WTC11 (cell line): ENCODE measurements at regions not wholly inside any gene's neighbourhood (a gene's known extent, or its start where the extent isn't known, plus 50 kb on each side); places are given as distances from the start of the nearest gene placed in this dataset.

Experiments
- ETV6 ChIP-seq: sonication (generic); formaldehyde crosslinking; IDR thresholded peaks from 2 replicates; pipeline ENCODE4 v1.8.1; 2022; ENCODE audit warnings: mild to moderate bottlenecking, missing genetic modification reagents
- NR2C2 ChIP-seq: sonication (generic); formaldehyde crosslinking; IDR thresholded peaks from 2 replicates; pipeline ENCODE4 v1.8.0; 2022; ENCODE audit warnings: mild to moderate bottlenecking, missing genetic modification reagents
- OVOL2 ChIP-seq: fragments of 250-450 bp; sonication (Bioruptor Pico); IDR thresholded peaks from 2 replicates; pipeline ENCODE4 v1.9.0; 2021; ENCODE audit warnings: mild to moderate bottlenecking, borderline replicate concordance
- ZNF138 ChIP-seq: sonication (generic); formaldehyde crosslinking; conservative IDR thresholded peaks from 2 replicates; pipeline ENCODE4 v1.8.1; 2022; ENCODE audit warnings: mild to moderate bottlenecking, moderate library complexity, missing genetic modification reagents
- ZNF232 ChIP-seq: sonication (generic); formaldehyde crosslinking; IDR thresholded peaks from 2 replicates; pipeline ENCODE4 v1.8.0; 2022; ENCODE audit warnings: mild to moderate bottlenecking, missing genetic modification reagents
- TF ChIP-seq, protein P1 (sequence below): fragments of 200-600 bp; IDR thresholded peaks from 2 replicates; pipeline ENCODE4 v1.8.0; 2022; ENCODE audit warnings: antibody characterized with exemption
- TF ChIP-seq, protein P2 (sequence below): sonication (generic); formaldehyde crosslinking; IDR thresholded peaks from 2 replicates; pipeline ENCODE4 v1.8.0; 2022; ENCODE audit warnings: mild to moderate bottlenecking, missing genetic modification reagents
- TF ChIP-seq, protein P3 (sequence below): sonication (generic); formaldehyde crosslinking; IDR thresholded peaks from 2 replicates; pipeline ENCODE4 v1.8.1; 2023; ENCODE audit warnings: mild to moderate bottlenecking, missing genetic modification reagents, moderate library complexity
- TF ChIP-seq, protein P4 (sequence below): sonication (generic); formaldehyde crosslinking; IDR thresholded peaks from 2 replicates; pipeline ENCODE4 v1.8.0; 2022; ENCODE audit warnings: mild to moderate bottlenecking, missing genetic modification reagents
- TF ChIP-seq, protein P5 (sequence below): sonication (generic); formaldehyde crosslinking; IDR thresholded peaks from 2 replicates; pipeline ENCODE4 v1.8.1; 2023; ENCODE audit warnings: mild to moderate bottlenecking, moderate library complexity, missing genetic modification reagents

DNA sequence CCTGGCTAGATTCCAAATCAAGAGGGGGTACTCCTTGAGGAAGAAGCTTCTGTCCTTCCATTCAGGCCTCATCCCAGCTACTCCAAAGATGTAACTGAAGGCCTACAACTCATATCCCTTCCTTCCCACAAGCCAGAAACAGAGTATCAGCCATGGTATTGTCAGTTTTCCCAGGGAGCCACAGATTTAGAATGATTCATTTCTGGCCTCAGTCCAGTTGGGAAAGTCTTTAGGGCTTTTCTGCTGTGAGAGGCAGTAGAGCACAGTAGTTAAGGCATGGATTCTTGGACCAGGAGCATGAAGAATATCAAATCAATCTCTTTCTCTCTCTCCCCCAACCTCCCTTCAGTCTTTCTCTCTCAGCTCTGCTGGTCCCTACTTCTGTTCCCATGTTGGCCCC lies 505.0 kb downstream of the BCOR start:
- TF ChIP-seq ETV6 (CRISPR knock-in tag) (no peak), OVOL2 (CRISPR knock-in tag) (no peak), ZNF138 (no peak), ZNF232 (no peak), NR2C2 (CRISPR knock-in tag) (no peak)
- TF ChIP-seq, protein P1, sequence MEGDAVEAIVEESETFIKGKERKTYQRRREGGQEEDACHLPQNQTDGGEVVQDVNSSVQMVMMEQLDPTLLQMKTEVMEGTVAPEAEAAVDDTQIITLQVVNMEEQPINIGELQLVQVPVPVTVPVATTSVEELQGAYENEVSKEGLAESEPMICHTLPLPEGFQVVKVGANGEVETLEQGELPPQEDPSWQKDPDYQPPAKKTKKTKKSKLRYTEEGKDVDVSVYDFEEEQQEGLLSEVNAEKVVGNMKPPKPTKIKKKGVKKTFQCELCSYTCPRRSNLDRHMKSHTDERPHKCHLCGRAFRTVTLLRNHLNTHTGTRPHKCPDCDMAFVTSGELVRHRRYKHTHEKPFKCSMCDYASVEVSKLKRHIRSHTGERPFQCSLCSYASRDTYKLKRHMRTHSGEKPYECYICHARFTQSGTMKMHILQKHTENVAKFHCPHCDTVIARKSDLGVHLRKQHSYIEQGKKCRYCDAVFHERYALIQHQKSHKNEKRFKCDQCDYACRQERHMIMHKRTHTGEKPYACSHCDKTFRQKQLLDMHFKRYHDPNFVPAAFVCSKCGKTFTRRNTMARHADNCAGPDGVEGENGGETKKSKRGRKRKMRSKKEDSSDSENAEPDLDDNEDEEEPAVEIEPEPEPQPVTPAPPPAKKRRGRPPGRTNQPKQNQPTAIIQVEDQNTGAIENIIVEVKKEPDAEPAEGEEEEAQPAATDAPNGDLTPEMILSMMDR = no peak
- TF ChIP-seq, protein P2, sequence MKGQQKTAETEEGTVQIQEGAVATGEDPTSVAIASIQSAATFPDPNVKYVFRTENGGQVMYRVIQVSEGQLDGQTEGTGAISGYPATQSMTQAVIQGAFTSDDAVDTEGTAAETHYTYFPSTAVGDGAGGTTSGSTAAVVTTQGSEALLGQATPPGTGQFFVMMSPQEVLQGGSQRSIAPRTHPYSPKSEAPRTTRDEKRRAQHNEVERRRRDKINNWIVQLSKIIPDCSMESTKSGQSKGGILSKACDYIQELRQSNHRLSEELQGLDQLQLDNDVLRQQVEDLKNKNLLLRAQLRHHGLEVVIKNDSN (CRISPR knock-in tag) = no peak
- TF ChIP-seq, protein P3, sequence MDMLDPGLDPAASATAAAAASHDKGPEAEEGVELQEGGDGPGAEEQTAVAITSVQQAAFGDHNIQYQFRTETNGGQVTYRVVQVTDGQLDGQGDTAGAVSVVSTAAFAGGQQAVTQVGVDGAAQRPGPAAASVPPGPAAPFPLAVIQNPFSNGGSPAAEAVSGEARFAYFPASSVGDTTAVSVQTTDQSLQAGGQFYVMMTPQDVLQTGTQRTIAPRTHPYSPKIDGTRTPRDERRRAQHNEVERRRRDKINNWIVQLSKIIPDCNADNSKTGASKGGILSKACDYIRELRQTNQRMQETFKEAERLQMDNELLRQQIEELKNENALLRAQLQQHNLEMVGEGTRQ (CRISPR knock-in tag) = no peak
- TF ChIP-seq, protein P4, sequence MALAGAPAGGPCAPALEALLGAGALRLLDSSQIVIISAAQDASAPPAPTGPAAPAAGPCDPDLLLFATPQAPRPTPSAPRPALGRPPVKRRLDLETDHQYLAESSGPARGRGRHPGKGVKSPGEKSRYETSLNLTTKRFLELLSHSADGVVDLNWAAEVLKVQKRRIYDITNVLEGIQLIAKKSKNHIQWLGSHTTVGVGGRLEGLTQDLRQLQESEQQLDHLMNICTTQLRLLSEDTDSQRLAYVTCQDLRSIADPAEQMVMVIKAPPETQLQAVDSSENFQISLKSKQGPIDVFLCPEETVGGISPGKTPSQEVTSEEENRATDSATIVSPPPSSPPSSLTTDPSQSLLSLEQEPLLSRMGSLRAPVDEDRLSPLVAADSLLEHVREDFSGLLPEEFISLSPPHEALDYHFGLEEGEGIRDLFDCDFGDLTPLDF (CRISPR knock-in tag) = no peak
- TF ChIP-seq, protein P5, sequence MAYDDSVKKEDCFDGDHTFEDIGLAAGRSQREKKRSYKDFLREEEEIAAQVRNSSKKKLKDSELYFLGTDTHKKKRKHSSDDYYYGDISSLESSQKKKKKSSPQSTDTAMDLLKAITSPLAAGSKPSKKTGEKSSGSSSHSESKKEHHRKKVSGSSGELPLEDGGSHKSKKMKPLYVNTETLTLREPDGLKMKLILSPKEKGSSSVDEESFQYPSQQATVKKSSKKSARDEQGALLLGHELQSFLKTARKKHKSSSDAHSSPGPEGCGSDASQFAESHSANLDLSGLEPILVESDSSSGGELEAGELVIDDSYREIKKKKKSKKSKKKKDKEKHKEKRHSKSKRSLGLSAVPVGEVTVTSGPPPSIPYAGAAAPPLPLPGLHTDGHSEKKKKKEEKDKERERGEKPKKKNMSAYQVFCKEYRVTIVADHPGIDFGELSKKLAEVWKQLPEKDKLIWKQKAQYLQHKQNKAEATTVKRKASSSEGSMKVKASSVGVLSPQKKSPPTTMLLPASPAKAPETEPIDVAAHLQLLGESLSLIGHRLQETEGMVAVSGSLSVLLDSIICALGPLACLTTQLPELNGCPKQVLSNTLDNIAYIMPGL (CRISPR knock-in tag) = no peak
